EL (cell line): ENCODE measurements at regions not wholly inside any gene's neighbourhood (a gene's known extent, or its start where the extent isn't known, plus 50 kb on each side); places are given as distances from the start of the nearest gene placed in this dataset.

Experiments used
- DNase-seq: peaks from one replicate; pipeline ENCODE4 v3.0.0-alpha.2; 2016

- DNase-seq, result no peak
Measured at GRCh38 chr2:121123268-121123667, 161.7 kb downstream of the TFCP2L1 start.

- no peak for DNase-seq
Measured at GRCh38 chr2:121124330-121124729, 160.7 kb downstream of the TFCP2L1 start.

GRCh38 chr2:121125350-121125749 lies 159.7 kb downstream of the TFCP2L1 start:
- DNase-seq, result no peak

- DNase-seq, result peak; percentile 15
Measured at GRCh38 chr2:121128741-121129659, 156.0 kb downstream of the TFCP2L1 start.

- no peak for DNase-seq
Measured at GRCh38 chr2:121129692-121130091, 155.3 kb downstream of the TFCP2L1 start.

- DNase-seq, result no peak
Measured at GRCh38 chr2:121130301-121130850, 154.6 kb downstream of the TFCP2L1 start.

GRCh38 chr2:121131375-121131774 lies 153.6 kb downstream of the TFCP2L1 start:
- no peak for DNase-seq

GRCh38 chr2:121132054-121132761 lies 152.8 kb downstream of the TFCP2L1 start:
- no peak for DNase-seq

- no peak for DNase-seq
Measured at GRCh38 chr2:121132762-121133107, 152.3 kb downstream of the TFCP2L1 start.

GRCh38 chr2:121133551-121134319 lies 151.3 kb downstream of the TFCP2L1 start:
- no peak for DNase-seq

GRCh38 chr2:121134728-121135127 lies 150.3 kb downstream of the TFCP2L1 start:
- DNase-seq, result no peak

- no peak for DNase-seq
Measured at GRCh38 chr2:121135168-121135853, 149.7 kb downstream of the TFCP2L1 start.

- no peak for DNase-seq
Measured at GRCh38 chr2:121136323-121136722, 148.7 kb downstream of the TFCP2L1 start.

GRCh38 chr2:121137571-121137970 lies 147.4 kb downstream of the TFCP2L1 start:
- no peak for DNase-seq

GRCh38 chr2:121140734-121141133 lies 144.3 kb downstream of the TFCP2L1 start:
- DNase-seq, result no peak

GRCh38 chr2:121142452-121142851 lies 142.6 kb downstream of the TFCP2L1 start:
- DNase-seq, result no peak

GRCh38 chr2:121144111-121144510 lies 140.9 kb downstream of the TFCP2L1 start:
- no peak for DNase-seq

- no peak for DNase-seq
Measured at GRCh38 chr2:121146630-121147029, 138.4 kb downstream of the TFCP2L1 start.

- no peak for DNase-seq
Measured at GRCh38 chr2:121147766-121148165, 137.2 kb downstream of the TFCP2L1 start.

GRCh38 chr2:121148481-121148880 lies 136.5 kb downstream of the TFCP2L1 start:
- DNase-seq, result no peak

GRCh38 chr2:121149384-121149783 lies 135.6 kb downstream of the TFCP2L1 start:
- no peak for DNase-seq

GRCh38 chr2:121150126-121150525 lies 134.9 kb downstream of the TFCP2L1 start:
- no peak for DNase-seq
